ENCODE measurements at regions not wholly inside any gene's neighbourhood (a gene's known extent, or its start where the extent isn't known, plus 50 kb on each side); places are given as distances from the start of the nearest gene placed in this dataset.
"Not testable (repeated sequence)": the region's sequence is repeated elsewhere in the genome, so short reads cannot be mapped to it uniquely, and the experiment has no call there.

GRCh38 chr9:29609282-29609681 lies 2036.0 kb upstream of the C9orf72 start:
- no peak for DNase-seq (ENCODE audit: low read depth)

GRCh38 chr9:29613773-29614172 lies 2040.5 kb upstream of the C9orf72 start:
- DNase-seq (ENCODE audit: low read depth) = no peak

- no peak for DNase-seq (ENCODE audit: low read depth)
These were observed 2043.6 kb upstream of the C9orf72 start for GRCh38 chr9:29616844-29617243.

- no peak for DNase-seq (ENCODE audit: low read depth)
These were observed 2052.0 kb upstream of the C9orf72 start for GRCh38 chr9:29625292-29625731.

GRCh38 chr9:29625931-29626330 lies 2052.7 kb upstream of the C9orf72 start:
- DNase-seq (ENCODE audit: low read depth) = no peak

DNA sequence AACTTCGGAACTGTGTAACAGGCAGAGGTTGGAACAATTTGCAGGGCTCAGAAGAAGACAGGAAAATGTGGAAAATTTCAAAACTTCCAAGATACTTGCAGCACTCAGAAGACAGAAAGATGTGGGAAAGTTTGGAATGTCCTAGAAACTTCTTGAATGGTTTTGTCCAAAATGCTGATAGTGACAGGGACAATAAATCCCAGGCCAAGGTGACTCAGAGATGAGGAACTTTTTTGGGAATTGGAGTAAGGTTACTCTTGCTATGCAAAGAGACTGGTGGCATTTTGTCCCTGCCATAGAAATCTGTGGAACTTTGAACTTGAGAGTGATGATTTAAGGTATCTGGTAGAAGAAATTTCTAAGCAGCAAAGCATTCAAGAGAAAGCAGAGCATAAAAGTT lies 2055.6 kb upstream of the C9orf72 start:
- not testable (repeated sequence) for DNase-seq (ENCODE audit: low read depth)

- no peak for DNase-seq (ENCODE audit: low read depth)
These were observed 2064.4 kb upstream of the C9orf72 start for GRCh38 chr9:29637471-29638237.

- DNase-seq (ENCODE audit: low read depth) = no peak
These were observed 2067.2 kb upstream of the C9orf72 start for GRCh38 chr9:29640507-29640906.

- no peak for DNase-seq (ENCODE audit: low read depth)
These were observed 2071.2 kb upstream of the C9orf72 start for GRCh38 chr9:29644514-29644913.

DNA sequence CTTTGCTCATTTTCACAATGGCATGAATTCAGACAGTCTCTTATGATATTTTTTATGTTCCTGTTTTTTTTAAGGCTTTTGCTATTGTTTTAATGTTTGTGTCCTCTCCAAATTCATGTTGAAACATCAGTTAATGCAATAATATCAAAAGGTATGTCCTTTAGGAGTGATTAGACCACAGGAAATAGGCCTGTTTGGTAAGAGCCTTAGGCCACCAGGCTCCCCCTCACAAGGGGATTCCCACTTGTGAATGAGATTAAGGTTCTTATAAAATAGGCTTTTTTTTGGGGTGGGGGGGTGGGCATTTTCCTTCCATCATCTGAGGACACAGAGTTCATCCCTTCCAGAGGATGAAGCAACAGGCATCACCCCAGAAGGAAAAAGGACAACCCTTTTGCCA lies 2074.2 kb upstream of the C9orf72 start:
- no peak for DNase-seq (ENCODE audit: low read depth)

GRCh38 chr9:29648132-29648531 lies 2074.9 kb upstream of the C9orf72 start:
- no peak for DNase-seq (ENCODE audit: low read depth)

DNA sequence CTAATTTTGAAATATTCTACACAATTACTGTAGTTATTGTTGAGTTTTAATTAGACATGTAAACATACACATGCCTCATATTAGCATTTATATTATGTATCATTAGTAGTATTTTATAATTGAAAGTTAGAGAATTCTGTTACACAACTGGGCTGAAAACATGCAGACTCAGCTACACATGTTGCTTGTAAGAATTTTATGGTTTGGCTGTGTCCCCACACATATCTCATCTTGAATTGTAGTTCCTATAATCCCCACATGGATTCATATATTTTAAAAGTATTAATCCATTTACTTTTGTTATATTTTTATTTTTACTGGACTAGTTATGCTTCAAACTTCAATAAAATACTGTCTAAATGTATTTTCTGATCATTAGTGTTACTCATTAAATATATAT lies 2075.3 kb upstream of the C9orf72 start:
- no peak for DNase-seq (ENCODE audit: low read depth)

DNA sequence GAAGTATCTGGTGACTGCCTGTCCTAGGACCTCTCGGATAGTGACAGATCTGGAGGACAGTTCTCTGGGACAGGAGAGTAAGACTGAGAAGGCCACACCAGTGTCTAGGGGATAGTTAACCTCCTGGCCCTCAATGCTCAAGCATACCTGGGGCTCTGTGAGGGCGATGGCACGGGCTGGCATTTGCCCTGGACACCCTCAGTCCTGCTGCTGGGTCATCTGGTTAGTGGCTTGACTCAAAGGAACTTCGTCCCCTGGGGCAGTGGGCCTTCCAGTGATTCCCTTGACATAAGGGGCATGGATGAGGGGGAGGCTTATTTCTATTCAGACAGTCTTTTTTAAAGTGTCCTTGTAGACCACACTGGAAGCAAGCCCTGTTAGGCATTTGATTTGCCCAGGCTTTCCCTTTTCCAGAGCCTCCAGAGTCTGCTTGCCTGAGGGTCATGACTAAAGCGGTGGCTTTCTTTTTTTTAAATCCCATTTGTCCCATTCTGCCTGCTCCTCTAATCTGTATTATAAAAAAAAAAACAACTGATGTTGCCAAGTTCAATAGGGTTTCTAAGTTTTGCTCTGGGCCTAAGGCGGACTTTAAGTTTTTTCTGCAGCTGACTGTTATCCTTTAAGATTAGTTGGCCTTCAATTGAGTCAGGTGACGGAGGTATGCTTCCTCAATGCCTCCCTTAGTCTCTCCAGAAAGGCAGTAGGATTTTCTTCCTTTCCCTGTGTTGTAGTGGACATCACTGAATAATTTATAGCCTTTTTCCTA lies 2083.5 kb upstream of the C9orf72 start:
- DNase-seq (ENCODE audit: low read depth) = no peak

DNA sequence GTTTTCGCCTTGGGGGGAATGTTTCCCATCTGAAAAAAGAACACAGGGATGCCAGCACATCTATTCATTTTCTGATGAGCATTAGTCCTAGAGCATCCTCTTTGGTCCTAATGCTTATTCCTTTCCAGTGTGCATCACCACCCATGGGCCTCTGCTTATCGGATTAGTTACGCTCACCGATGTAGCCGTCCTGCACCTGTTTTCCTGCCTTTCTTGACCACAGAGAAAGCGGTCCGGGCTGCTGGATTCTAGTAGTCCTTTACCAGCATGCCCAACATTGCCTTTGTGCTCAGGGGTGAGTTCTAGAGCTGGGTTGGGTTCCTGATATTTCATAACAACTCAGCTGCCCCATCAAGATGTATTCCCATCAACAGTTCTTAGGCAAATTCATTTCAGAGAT lies 2084.5 kb upstream of the C9orf72 start:
- no peak for DNase-seq (ENCODE audit: low read depth)

GRCh38 chr9:29659014-29659413 lies 2085.7 kb upstream of the C9orf72 start:
- DNase-seq (ENCODE audit: low read depth) = no peak

DNA sequence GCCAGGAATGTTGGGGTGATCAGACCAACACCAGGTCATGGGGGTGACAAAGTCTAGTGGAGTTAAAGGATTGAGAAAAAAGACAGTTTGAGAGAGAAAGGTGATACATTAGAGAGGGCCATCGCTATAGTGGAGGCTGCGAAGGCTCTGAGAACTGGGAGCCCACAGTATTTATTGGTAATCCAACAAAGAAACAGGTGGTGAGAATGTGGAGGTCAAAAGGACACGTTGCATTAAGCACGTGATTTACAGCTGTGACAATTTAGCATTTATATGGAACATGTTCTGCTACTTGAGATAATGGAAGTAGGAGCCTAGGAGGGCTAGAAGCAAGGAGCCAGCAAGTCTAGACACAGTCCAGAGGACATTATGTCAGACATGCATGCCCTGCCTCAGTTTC lies 2086.5 kb upstream of the C9orf72 start:
- DNase-seq (ENCODE audit: low read depth) = no peak

DNA sequence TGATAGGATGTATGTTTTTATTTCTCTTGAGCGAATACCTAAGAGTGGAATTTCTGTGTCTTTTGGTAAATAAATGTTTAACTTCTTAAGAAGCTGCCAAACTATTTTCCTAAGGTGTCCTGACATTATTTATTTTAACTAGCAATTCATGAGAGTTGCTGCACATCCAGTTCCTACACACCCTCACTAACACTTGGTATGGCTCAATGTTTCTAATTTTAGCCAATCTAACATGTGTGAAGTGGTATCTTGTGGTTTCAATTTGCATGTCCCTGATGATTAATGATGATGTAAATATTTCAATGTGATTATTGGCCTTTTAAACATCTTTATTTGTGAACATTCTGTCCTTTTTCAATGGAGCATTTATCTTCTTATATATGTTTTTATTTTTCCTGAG lies 2095.5 kb upstream of the C9orf72 start:
- DNase-seq (ENCODE audit: low read depth) = no peak

GRCh38 chr9:29669613-29670012 lies 2096.3 kb upstream of the C9orf72 start:
- DNase-seq (ENCODE audit: low read depth) = no peak

DNA sequence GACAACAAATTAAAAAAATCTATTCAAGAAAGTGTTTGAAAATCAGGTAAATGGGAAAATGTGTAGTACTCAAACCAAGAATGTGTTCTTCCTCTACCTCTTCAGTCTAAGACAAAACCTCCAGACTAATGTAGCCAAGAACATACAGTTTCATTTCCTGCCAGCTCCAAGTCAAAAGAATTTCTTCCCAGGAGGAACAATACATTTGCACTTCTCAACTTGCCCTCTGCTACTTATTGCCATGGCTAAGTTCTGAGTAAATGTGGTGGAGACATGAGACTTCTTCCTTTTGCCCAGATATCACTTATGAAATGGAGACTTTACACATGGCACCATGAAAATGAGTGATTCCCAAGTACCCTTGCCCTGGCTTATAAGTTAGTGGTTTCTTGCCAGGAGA lies 2112.2 kb upstream of the C9orf72 start:
- no peak for DNase-seq (ENCODE audit: low read depth)

DNA sequence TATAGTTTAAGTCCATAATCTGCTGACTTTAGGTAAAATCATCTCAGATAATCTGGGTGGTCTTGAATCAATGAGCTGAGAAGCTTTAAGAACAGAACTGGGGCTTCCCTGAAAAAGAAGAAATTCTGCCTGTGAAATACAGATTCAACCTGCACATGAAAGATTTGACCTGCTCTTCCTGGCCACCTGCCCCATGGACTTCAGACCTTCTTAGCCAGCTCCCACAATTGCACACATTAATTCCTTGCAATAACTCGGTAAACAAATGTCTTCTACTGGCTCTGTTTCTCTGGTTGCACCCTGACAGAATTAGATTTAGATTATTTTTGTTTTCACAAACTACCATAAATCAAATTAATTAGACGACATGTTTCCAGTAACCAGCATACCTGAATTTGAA lies 2117.9 kb upstream of the C9orf72 start:
- DNase-seq (ENCODE audit: low read depth) = no peak

- DNase-seq (ENCODE audit: low read depth) = no peak
These were observed 2118.6 kb upstream of the C9orf72 start for GRCh38 chr9:29691758-29692407.

GRCh38 chr9:29697011-29697410 lies 2123.7 kb upstream of the C9orf72 start:
- DNase-seq (ENCODE audit: low read depth) = no peak

- DNase-seq (ENCODE audit: low read depth) = no peak
These were observed 2128.3 kb upstream of the C9orf72 start for GRCh38 chr9:29701559-29701958.

All from stimulated activated CD4-positive, alpha-beta T cell treated with anti-CD3 and anti-CD28 coated beads, Interleukin-2, amount 100 ng/mL, for 4 hours (primary cell).